Right lobe of liver (tissue), 4 donors: ENCODE measurements at regions not wholly inside any gene's neighbourhood (a gene's known extent, or its start where the extent isn't known, plus 50 kb on each side); places are given as distances from the start of the nearest gene placed in this dataset.

Experiments
- CTCF ChIP-seq, 4 donors: fragments of 200-600 bp in 3 of 4; fragments of 450-650 bp in 1 of 4; IDR thresholded peaks; one replicate each; pipeline versions ENCODE4 v1.5.1 to v1.8.0; 2016 to 2022; ENCODE audit warnings: antibody characterized with exemption in 4 of 4, mild to moderate bottlenecking in 2 of 4
- POLR2A ChIP-seq: fragments of 450-650 bp; IDR thresholded peaks from one replicate; pipeline ENCODE4 v1.6.1; 2017; ENCODE audit warnings: antibody characterized with exemption, mild to moderate bottlenecking
- donor health status: DM: no; HTN: no; CAD: no.
- donor health status: DM: no; HTN: no; CAD: no.
- donor health status: DM: no; HTN: yes; CAD: no.

- TF ChIP-seq CTCF (IDR thresholded peaks at IDR 0.05) (no peak), POLR2A (no peak)
These were observed 337.0 kb downstream of the MATN1 start for GRCh38 chr1:30386156-30386926.
